Embryonic facial prominence (tissue), 1 donor: ENCODE measurements at regions not wholly inside any gene's neighbourhood (a gene's known extent, or its start where the extent isn't known, plus 50 kb on each side); places are given as distances from the start of the nearest gene placed in this dataset.

Experiments
- DNase-seq: peaks from one replicate; pipeline ENCODE4 v3.0.0-alpha.2; 2016; ENCODE audit errors: extremely low spot score

DNA sequence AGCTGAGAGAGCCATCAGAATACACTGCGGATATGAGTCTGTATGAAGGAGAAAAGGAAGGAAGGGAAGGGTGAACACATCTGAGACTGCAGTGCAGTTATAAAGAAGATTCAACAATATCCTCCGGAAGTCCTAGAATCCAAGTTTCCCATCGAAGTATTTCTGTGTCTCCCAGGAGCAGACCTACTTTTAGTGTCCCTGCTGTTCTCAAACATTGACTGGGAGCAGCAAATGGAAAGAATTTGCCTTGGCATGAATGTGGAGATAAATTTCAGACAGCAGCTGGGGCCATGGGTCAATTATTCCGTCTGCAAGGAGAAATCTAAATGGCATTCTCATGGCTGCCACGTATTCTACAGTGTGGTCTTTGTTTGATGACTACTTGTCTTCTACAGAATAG, 478.1 kb upstream of the SMC2 start:
- no peak for DNase-seq

DNA sequence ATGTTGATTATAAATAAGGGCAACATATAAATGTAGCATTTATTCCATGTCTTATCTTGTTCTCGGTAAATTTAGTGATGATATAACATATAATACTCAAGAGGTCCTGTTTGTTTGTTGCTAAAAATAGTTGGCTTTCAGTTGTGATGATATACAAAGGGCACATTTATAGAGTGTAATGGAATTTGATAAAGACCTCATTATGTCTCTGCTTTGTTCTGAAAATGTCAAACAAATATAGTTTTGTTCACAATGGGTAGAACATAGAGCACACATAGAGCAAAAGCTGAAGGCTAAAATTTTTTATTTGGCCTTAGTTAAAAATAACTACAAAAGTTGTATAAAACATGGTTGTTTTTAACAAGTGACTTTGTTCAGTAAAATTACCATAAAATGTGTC, 477.1 kb upstream of the SMC2 start:
- DNase-seq: no peak

GRCh38 chr9:103625161-103625804, 468.8 kb upstream of the SMC2 start:
- DNase-seq: no peak

- no peak for DNase-seq
Measured at GRCh38 chr9:103627731-103628130, 466.4 kb upstream of the SMC2 start.

- no peak for DNase-seq
Measured at GRCh38 chr9:103649086-103649485, 445.0 kb upstream of the SMC2 start.

DNA sequence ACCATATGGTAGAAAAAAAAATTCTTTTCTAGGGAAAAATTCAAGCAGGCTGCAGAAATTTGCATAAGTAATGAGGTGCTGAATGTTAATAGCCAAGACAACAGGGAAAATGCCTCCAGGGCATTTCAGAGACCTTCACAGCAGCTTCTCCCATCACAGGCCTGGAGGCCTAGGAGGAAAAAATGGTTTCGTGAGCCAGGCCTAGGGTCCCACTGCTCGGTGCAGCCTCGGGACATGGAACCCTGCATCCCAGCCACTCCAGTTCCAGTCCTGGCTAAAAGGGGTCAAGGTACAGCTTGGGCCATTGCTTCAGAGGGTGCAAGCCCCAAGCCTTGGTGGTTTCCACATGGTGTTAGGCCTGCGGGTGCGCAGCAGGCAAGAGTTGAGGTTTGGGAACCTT, 436.0 kb upstream of the SMC2 start:
- no peak for DNase-seq

GRCh38 chr9:103660830-103661229, 433.3 kb upstream of the SMC2 start:
- DNase-seq: no peak

DNA sequence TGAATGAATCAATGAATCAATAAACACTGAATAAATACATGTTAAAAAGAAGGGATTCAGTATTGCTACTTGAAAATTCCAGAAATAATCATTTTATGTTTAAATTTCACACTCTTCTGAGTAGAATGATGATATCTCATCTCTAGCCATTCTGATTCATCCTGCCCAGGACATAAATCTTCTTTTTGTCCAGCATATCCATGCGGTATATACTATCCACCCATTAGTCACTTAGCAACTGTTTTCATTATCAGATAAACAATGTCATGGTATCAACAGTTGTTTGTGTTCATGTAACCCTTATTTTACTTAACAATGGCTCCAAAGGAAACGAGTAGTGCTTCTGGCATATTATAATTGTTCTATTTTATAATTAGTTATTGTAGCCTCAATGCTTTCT, 432.4 kb upstream of the SMC2 start:
- DNase-seq: no peak

GRCh38 chr9:103669296-103669695, 424.8 kb upstream of the SMC2 start:
- DNase-seq: no peak

GRCh38 chr9:103674271-103674670, 419.8 kb upstream of the SMC2 start:
- DNase-seq: no peak

- no peak for DNase-seq
Measured at GRCh38 chr9:103680581-103680980, 413.5 kb upstream of the SMC2 start.

GRCh38 chr9:103681435-103681834, 412.7 kb upstream of the SMC2 start:
- DNase-seq: no peak

GRCh38 chr9:103700195-103700962, 393.7 kb upstream of the SMC2 start:
- DNase-seq: no peak

DNA sequence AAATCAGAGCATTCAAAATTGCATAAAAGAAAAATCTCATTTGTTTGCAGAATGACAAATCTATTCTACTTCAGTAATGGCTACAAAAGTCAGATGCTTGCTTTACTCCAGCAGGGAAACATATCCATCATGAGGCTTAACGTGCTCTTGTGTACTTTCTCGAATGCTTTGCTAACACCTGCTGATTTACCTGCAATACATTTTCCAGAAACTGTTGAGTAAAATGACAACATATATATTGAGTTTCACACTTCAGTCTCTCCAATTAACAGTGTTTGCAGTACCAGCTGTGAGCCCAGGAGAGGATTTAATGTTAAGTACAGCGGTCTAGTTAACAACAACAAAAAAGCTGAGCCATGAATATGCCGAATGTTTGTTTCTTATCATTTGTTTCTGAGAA, 391.5 kb upstream of the SMC2 start:
- DNase-seq: no peak

DNA sequence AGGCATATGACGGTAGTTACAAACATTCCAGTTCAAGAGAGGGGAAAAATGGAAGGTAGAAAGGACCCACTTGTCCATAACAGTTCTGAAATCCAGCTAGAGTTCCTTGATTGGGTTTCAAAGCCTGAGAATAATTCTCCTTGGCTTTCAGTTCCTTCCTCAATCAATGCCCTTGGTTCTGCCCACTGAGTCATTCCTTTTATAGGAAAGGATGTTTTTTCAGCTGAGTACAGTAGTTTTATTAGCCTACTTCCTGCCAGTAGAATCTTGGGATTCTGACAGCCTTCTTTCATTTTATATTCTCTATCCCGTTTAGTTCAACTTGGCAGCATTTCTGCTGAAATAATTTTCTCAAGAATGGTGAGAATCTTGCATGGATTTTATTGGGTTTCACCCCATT, 386.9 kb upstream of the SMC2 start:
- no peak for DNase-seq

DNA sequence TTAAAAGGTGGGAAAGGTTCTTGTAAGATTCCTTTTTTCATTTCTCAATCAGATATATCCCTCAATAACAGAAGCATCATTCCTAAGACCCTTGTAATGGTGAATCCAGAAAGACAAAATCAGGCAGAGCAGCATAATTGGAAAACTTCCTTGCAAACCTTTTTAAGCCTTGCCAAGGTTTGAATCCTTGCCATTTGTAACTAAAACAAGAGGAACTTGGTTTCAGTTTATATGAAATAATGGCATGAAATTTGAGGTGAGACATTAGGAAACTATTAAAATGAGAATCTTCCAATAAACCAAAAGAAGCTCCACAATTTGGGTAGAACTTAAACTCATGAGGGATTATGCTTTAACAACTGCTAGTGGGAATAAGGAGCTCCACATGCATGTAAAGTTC, 384.7 kb upstream of the SMC2 start:
- no peak for DNase-seq

- no peak for DNase-seq
Measured at GRCh38 chr9:103713631-103714030, 380.5 kb upstream of the SMC2 start.

DNA sequence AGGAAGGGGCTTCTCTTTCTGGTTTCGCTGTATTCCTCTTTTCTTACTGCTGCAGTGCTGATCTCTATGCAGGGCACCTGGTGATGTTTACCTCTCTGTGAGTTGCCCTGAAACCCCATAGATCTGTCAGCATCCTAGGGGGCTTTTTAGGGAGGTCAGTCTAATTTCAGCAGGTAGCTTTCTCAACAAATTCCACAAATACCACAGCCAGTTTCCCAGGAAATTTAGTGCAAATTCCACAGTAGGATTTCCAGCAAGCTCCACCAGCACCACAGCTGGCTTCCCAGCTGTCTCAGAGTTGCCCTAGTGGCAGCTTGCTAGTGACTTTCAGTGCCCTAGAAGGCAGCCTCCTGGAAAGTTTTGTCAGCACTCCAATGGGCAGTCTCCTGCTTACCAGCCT, 379.1 kb upstream of the SMC2 start:
- no peak for DNase-seq

- DNase-seq: no peak
Measured at GRCh38 chr9:103721056-103721455, 373.1 kb upstream of the SMC2 start.

- DNase-seq: no peak
Measured at GRCh38 chr9:103730866-103731265, 363.2 kb upstream of the SMC2 start.

DNA sequence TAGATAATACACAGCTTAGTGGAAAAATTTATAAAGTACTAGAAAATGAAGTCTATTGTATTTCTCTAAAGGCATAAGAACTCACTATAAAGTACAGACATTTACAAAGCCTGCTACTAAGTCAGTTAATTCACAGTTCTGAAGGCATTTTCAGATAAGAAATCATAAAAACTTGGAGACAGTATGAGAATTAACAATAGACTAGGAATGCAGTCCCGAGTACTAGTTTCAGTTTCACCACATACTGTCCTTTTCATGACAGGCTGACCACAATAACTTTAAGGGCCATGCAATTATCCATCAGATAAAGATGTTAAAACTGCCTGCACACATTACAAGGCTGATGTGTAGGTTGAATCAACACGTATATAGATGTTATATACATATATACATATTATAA, 362.6 kb upstream of the SMC2 start:
- no peak for DNase-seq

GRCh38 chr9:103734471-103734870, 359.6 kb upstream of the SMC2 start:
- no peak for DNase-seq

DNA sequence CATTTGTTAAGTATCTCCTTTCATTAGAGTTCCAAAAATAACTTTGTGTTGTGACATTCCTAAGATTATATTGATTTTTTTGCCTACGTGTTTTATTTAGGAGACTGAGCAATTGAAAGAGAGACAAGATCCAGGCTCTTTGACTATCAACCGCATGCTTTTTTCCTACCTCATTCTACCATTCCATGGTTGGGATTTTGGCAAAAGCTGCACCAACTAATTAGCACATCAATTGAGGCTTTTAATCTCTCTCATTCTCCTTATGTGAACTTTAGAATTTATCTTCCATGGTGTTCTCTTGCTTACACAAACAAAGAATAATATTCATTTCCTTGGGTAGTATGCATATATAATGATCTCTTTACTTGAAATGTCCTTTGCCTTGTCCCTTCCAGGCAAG, 338.7 kb upstream of the SMC2 start:
- no peak for DNase-seq

GRCh38 chr9:103755986-103756385, 338.1 kb upstream of the SMC2 start:
- no peak for DNase-seq
